Upper lobe of left lung (tissue), 4 donors: ENCODE measurements at regions not wholly inside any gene's neighbourhood (a gene's known extent, or its start where the extent isn't known, plus 50 kb on each side); places are given as distances from the start of the nearest gene placed in this dataset.

Experiments
- CTCF ChIP-seq, 6 experiments: fragments of 450-650 bp in 4 of 6; fragments of 200-600 bp in 2 of 6; sonication (generic) in 2 of 6; IDR thresholded peaks; one replicate each; pipeline ENCODE4 v1.5.1; 2016 to 2019; ENCODE audit warnings: antibody characterized with exemption in 6 of 6
- POLR2A ChIP-seq, 4 donors: fragments of 450-650 bp; IDR thresholded peaks; one replicate each; pipeline ENCODE4 v1.5.1; 2016 to 2017; ENCODE audit warnings: antibody characterized with exemption in 4 of 4, mild to moderate bottlenecking in 2 of 4

GRCh38 chr12:19794116-19794515, 354.8 kb downstream of the AEBP2 start:
- TF ChIP-seq CTCF (IDR thresholded peaks at IDR 0.05) (no peak), POLR2A (IDR thresholded peaks at IDR 0.05) (no peak)
